ENCODE measurements at regions not wholly inside any gene's neighbourhood (a gene's known extent, or its start where the extent isn't known, plus 50 kb on each side); places are given as distances from the start of the nearest gene placed in this dataset.

DNA sequence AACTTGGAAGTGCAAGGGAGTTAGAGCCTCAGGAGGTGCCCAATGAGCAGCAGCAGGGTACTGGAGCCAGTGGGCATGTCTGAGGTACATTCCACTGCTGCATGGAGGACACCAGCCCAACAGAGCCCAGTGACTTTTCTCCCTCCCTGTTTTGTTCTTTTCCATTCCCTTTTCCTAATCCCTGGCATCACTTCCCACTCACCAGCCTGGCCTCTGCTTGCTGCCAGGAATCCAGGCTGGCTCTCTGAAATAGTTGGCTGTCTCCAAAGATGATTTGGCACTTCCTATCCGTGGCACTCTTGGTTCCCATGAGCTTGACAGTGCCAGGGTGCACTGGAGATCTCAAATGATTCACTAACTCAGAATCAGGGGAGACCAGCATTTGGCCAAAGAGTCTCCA, 97.7 kb upstream of the ZPBP start:
- DNase-seq (no peak), ATAC-seq (no peak)
- intact Hi-C loops (cut with DNase I, micrococcal nuclease): no loop called here
- Histone ChIP-seq H3K4me3 (no peak overlapping the region), H3K9me3 (no peaks in the 10 kb centered on the region), H3K4me1 (ENCODE audit: low read depth) (no peaks in the 10 kb centered on the region), H3K36me3 (ENCODE audit: low read depth) (no peaks in the 10 kb centered on the region)
- TF ChIP-seq, protein P1, sequence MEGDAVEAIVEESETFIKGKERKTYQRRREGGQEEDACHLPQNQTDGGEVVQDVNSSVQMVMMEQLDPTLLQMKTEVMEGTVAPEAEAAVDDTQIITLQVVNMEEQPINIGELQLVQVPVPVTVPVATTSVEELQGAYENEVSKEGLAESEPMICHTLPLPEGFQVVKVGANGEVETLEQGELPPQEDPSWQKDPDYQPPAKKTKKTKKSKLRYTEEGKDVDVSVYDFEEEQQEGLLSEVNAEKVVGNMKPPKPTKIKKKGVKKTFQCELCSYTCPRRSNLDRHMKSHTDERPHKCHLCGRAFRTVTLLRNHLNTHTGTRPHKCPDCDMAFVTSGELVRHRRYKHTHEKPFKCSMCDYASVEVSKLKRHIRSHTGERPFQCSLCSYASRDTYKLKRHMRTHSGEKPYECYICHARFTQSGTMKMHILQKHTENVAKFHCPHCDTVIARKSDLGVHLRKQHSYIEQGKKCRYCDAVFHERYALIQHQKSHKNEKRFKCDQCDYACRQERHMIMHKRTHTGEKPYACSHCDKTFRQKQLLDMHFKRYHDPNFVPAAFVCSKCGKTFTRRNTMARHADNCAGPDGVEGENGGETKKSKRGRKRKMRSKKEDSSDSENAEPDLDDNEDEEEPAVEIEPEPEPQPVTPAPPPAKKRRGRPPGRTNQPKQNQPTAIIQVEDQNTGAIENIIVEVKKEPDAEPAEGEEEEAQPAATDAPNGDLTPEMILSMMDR (IDR thresholded peaks at IDR 0.05): no peak

DNA sequence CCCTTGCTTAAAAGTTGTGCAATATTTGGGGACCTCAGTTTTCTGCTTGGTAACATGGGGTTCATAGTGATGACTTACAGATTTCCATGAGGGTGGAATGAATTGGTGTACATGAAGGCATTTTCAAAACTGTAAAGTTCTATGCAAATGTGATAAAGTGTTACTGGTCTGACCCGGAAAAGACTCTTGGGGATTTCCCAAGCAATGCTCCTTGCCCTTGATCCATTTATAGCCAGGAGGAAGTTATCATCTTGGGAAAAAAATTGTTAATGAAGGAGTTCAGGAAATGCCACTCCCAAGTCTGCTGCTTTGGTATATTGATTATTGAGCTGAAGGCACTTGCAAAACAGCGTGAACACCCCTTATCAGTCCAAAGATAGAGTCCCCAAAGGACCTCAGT, 96.3 kb upstream of the ZPBP start:
- Histone ChIP-seq H3K36me3 (ENCODE audit: low read depth) (no peaks in the 10 kb centered on the region), H3K9me3 (no peaks in the 10 kb centered on the region), H3K4me1 (ENCODE audit: low read depth) (no peaks in the 10 kb centered on the region), H3K4me3 (no peak overlapping the region)
- TF ChIP-seq, protein P1 (IDR thresholded peaks at IDR 0.05): no peak
- intact Hi-C loops (cut with DNase I, micrococcal nuclease): no loop called here
- no peak for DNase-seq
- no peak for ATAC-seq

DNA sequence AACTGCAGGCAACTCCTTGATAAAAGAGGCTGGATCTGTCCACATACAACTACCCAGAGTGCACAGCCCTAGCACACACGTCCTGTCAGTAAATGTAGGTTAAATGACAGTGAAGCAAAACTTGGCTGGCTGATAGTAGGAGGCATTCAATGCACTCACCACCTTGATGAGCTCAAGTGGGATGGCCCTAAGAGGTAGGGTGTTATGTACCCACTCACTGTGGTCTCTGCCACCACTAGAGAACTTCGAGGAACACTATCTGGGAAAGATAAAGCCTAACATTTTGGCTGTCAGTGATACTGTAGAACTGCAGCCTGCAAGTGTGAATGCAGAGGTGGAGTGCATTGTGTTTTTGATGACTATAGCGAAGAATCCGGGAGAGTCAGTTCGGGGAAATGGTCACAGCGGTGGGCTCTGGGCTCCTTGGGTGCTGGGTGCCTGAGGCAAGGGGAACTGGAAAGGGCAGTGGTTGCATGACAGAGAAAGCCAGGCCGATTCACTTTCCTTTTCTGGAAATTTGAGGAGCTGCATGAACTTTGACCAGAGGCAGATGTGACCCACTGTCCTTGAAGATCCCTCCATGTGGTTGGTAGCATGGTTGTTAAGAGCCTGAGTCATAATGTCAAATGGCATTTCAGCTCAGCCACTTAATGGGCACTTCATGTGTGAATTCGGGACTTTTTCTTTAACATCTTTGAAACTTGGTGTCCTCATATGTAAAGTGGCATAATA, 93.1 kb upstream of the ZPBP start:
- ATAC-seq (no peak), DNase-seq (no peak)
- Histone ChIP-seq H3K4me3 (no peak overlapping the region), H3K9me3 (no peaks in the 10 kb centered on the region), H3K36me3 (ENCODE audit: low read depth) (no peaks in the 10 kb centered on the region), H3K4me1 (ENCODE audit: low read depth) (no peaks in the 10 kb centered on the region)
- TF ChIP-seq, protein P1 (IDR thresholded peaks at IDR 0.05): no peak
- intact Hi-C loops (cut with DNase I, micrococcal nuclease): no loop called here

GRCh38 chr7:50185208-50185607, 92.2 kb upstream of the ZPBP start:
- TF ChIP-seq, protein P1 (IDR thresholded peaks at IDR 0.05): no peak
- no peak for DNase-seq
- no peaks in the 10 kb centered on the region for H3K4me1 ChIP-seq (ENCODE audit: low read depth)
- intact Hi-C loops (cut with DNase I, micrococcal nuclease): no loop called here
- H3K9me3 ChIP-seq: no peaks in the 10 kb centered on the region
- ATAC-seq: peak; percentile 16
- H3K4me3 ChIP-seq: no peak overlapping the region
- no peaks in the 10 kb centered on the region for H3K36me3 ChIP-seq (ENCODE audit: low read depth)

- Histone ChIP-seq H3K4me1 (ENCODE audit: low read depth) (no peaks in the 10 kb centered on the region), H3K9me3 (no peaks in the 10 kb centered on the region), H3K4me3 (no peak overlapping the region), H3K36me3 (ENCODE audit: low read depth) (no peaks in the 10 kb centered on the region)
- TF ChIP-seq, protein P1 (IDR thresholded peaks at IDR 0.05): no peak
- ATAC-seq (no peak), DNase-seq (no peak)
- intact Hi-C loops (cut with DNase I, micrococcal nuclease): no loop called here
Observed at GRCh38 chr7:50184271-50184990, 91.4 kb upstream of the ZPBP start.
